SK-N-SH treated with all-trans-retinoic acid at 6 μM for 48 hours (cell line): ENCODE measurements at regions not wholly inside any gene's neighbourhood (a gene's known extent, or its start where the extent isn't known, plus 50 kb on each side); places are given as distances from the start of the nearest gene placed in this dataset.

Experiments
- ISL1 ChIP-seq: fragments of 250-450 bp; sonication (Bioruptor Pico); IDR thresholded peaks from 2 replicates; pipeline ENCODE4 v2.1.2; 2022; ENCODE audit warnings: mild to moderate bottlenecking, moderate library complexity
- ZNF565 ChIP-seq: fragments of 450-650 bp; formaldehyde crosslinking; conservative IDR thresholded peaks from 2 replicates; pipeline ENCODE4 v1.5.0; 2020; ENCODE audit warnings: low read depth, mild to moderate bottlenecking, moderate library complexity
- TF ChIP-seq, protein P1 (sequence below): fragments of 250-450 bp; sonication (Bioruptor Pico); IDR thresholded peaks from 2 replicates; pipeline ENCODE4 v1.5.0; 2020; ENCODE audit warnings: mild to moderate bottlenecking, moderate library complexity

DNA sequence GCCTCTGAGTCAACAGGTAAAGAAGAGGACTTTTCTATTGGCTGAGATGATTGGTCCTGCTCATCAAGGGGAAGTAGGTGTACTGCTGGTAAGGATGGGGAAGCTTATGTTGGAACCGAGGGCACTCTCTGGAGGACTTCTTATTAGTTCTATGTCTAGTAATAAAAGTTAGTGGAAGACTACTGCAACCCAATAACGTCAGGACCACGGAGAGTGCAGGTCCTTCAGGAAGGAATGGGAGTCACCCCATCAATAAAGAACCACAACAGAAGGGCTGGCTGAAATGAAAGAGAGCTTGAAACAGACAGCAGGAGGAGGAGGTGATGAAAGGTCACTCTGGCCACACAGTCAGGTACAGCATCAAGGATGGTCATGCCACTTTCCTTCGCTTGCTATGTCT is 68.8 kb upstream of the PRR23E start:
- TF ChIP-seq, protein P1, sequence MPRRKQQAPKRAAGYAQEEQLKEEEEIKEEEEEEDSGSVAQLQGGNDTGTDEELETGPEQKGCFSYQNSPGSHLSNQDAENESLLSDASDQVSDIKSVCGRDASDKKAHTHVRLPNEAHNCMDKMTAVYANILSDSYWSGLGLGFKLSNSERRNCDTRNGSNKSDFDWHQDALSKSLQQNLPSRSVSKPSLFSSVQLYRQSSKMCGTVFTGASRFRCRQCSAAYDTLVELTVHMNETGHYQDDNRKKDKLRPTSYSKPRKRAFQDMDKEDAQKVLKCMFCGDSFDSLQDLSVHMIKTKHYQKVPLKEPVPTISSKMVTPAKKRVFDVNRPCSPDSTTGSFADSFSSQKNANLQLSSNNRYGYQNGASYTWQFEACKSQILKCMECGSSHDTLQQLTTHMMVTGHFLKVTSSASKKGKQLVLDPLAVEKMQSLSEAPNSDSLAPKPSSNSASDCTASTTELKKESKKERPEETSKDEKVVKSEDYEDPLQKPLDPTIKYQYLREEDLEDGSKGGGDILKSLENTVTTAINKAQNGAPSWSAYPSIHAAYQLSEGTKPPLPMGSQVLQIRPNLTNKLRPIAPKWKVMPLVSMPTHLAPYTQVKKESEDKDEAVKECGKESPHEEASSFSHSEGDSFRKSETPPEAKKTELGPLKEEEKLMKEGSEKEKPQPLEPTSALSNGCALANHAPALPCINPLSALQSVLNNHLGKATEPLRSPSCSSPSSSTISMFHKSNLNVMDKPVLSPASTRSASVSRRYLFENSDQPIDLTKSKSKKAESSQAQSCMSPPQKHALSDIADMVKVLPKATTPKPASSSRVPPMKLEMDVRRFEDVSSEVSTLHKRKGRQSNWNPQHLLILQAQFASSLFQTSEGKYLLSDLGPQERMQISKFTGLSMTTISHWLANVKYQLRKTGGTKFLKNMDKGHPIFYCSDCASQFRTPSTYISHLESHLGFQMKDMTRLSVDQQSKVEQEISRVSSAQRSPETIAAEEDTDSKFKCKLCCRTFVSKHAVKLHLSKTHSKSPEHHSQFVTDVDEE (CRISPR knock-in tag) = no peak
- TF ChIP-seq ZNF565 (no peak), ISL1 (CRISPR knock-in tag) (no peak)
